ENCODE measurements at regions not wholly inside any gene's neighbourhood (a gene's known extent, or its start where the extent isn't known, plus 50 kb on each side); places are given as distances from the start of the nearest gene placed in this dataset.

DNA sequence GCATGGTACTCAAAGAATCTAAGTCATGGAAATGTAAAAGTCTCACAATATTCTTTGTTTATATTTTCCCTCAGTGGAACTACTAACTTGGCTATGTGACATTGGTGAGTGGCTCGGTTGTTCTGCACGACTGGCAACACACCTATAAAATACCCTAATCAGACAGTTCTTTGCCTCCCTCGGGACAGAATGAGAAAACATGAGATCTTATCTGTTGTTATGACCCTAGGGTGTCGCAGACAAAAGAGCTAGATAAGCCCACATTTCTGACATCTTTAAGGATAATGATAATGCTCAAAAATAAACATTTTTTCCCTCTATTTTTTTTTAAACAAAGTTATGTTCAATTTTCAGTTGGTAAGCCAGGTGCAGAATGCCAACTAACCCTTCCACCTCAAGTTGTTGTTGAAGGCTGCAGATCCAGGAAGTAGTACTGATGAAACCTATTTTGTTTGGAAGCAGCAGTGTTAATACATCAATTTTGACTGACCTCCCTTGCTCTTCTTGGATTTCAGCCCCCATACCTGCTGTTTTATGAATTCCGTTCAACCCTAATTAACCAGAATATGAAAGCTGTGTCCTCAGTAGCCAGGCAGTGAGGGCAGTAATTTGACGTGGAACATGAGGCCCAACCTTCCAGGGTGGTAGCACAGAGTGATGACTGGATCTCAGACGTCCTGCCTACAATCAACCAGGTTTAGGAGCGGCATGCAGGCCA lies 108.7 kb upstream of the DUSP10 start:
- TF ChIP-seq CTCF (IDR thresholded peaks at IDR 0.05; ENCODE audit: low read depth, low read length) (no peak), EZH2phosphoT487 (IDR thresholded peaks at IDR 0.05; ENCODE audit: low read depth) (no peak)
